ENCODE measurements at regions not wholly inside any gene's neighbourhood (a gene's known extent, or its start where the extent isn't known, plus 50 kb on each side); places are given as distances from the start of the nearest gene placed in this dataset.

DNA sequence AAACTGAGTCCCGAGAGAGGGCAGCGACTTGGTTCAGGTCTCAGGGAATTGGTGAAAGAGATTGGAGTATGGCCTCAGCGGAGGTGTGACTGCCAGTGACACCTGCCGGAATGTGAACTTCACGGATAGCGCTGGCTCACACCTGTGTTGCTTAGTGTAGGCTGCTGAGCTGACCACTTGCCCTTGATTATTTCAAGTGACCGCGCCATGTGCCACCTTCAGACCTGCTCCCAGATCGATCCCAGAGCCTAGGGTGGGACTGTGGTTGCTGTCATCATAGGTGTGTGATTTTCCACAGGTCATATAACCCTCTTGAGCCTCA, 134.8 kb downstream of the GLI2 start:
- TF ChIP-seq, protein P1, sequence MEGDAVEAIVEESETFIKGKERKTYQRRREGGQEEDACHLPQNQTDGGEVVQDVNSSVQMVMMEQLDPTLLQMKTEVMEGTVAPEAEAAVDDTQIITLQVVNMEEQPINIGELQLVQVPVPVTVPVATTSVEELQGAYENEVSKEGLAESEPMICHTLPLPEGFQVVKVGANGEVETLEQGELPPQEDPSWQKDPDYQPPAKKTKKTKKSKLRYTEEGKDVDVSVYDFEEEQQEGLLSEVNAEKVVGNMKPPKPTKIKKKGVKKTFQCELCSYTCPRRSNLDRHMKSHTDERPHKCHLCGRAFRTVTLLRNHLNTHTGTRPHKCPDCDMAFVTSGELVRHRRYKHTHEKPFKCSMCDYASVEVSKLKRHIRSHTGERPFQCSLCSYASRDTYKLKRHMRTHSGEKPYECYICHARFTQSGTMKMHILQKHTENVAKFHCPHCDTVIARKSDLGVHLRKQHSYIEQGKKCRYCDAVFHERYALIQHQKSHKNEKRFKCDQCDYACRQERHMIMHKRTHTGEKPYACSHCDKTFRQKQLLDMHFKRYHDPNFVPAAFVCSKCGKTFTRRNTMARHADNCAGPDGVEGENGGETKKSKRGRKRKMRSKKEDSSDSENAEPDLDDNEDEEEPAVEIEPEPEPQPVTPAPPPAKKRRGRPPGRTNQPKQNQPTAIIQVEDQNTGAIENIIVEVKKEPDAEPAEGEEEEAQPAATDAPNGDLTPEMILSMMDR (IDR thresholded peaks at IDR 0.05; ENCODE audit: poor library complexity, severe bottlenecking), result no peak
- TF ChIP-seq EZH2 (IDR thresholded peaks at IDR 0.05; ENCODE audit: borderline replicate concordance, insufficient read depth, low read length, poor library complexity, severe bottlenecking) (no peak), POLR2AphosphoS5 (IDR thresholded peaks at IDR 0.05) (no peak), EP300 (conservative IDR thresholded peaks at IDR 0.05; ENCODE audit: poor library complexity, severe bottlenecking) (no peak), RAD21 (conservative IDR thresholded peaks at IDR 0.05) (no peak), MXI1 (conservative IDR thresholded peaks at IDR 0.05; ENCODE audit: poor library complexity, severe bottlenecking) (no peak)
- TF ChIP-seq, protein P2, sequence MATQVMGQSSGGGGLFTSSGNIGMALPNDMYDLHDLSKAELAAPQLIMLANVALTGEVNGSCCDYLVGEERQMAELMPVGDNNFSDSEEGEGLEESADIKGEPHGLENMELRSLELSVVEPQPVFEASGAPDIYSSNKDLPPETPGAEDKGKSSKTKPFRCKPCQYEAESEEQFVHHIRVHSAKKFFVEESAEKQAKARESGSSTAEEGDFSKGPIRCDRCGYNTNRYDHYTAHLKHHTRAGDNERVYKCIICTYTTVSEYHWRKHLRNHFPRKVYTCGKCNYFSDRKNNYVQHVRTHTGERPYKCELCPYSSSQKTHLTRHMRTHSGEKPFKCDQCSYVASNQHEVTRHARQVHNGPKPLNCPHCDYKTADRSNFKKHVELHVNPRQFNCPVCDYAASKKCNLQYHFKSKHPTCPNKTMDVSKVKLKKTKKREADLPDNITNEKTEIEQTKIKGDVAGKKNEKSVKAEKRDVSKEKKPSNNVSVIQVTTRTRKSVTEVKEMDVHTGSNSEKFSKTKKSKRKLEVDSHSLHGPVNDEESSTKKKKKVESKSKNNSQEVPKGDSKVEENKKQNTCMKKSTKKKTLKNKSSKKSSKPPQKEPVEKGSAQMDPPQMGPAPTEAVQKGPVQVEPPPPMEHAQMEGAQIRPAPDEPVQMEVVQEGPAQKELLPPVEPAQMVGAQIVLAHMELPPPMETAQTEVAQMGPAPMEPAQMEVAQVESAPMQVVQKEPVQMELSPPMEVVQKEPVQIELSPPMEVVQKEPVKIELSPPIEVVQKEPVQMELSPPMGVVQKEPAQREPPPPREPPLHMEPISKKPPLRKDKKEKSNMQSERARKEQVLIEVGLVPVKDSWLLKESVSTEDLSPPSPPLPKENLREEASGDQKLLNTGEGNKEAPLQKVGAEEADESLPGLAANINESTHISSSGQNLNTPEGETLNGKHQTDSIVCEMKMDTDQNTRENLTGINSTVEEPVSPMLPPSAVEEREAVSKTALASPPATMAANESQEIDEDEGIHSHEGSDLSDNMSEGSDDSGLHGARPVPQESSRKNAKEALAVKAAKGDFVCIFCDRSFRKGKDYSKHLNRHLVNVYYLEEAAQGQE (IDR thresholded peaks at IDR 0.05; ENCODE audit: borderline replicate concordance), result no peak

All from neural cell (in vitro differentiated cells).